Dendritic cell treated with granulocyte-macrophage colony-stimulating factor and Interleukin-4, amounts not matched to agents 40 ng/mL and 50 ng/mL, for 4 days (primary cell): ENCODE measurements at regions not wholly inside any gene's neighbourhood (a gene's known extent, or its start where the extent isn't known, plus 50 kb on each side); places are given as distances from the start of the nearest gene placed in this dataset.
"Not testable (repeated sequence)": the region's sequence is repeated elsewhere in the genome, so short reads cannot be mapped to it uniquely, and the experiment has no call there.

Experiments
- H3K27ac Mint-ChIP-seq: one replicate; pipeline ENCODE4 v1.8.0; 2022; ENCODE audit warnings: mild to moderate bottlenecking, mixed read lengths
- H3K27me3 Mint-ChIP-seq: one replicate; pipeline ENCODE4 v1.8.0; 2022; ENCODE audit warnings: mild to moderate bottlenecking, mixed read lengths
- H3K36me3 Mint-ChIP-seq: one replicate; pipeline ENCODE4 v1.8.0; 2022; ENCODE audit warnings: low read depth, mixed read lengths
- H3K4me1 Mint-ChIP-seq: one replicate; pipeline ENCODE4 v1.8.0; 2022; ENCODE audit warnings: low read depth, mixed read lengths
- H3K4me3 Mint-ChIP-seq: one replicate; pipeline ENCODE4 v1.8.0; 2022; ENCODE audit warnings: mild to moderate bottlenecking, moderate library complexity, mixed read lengths
- H3K9me3 Mint-ChIP-seq: one replicate; pipeline ENCODE4 v1.8.0; 2022; ENCODE audit warnings: mixed read lengths
- intact Hi-C: fragments of 100-400 bp; cut with micrococcal nuclease; formaldehyde crosslinking; loops from one replicate; pipeline ENCODE4 v1.15.0; 2022

DNA sequence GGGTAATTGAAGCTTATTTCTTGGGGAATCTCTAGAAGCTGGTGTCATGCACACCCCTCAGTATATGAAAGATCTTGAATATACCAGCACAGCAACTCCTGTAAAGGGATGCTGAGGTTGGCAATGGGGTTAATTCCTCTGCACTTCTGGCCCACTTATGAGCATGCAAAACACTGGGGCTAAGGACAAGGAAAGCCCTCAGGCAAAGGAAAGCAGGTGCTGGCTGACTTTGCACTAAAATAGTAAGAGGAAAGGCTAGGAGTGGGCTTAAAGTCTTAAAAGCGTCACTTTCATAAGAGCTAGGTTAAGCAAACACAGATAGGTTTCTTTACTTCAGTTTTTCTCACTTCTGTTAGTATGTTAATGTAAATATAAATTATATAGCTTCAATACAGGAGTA, 572.6 kb upstream of the LUZP2 start:
- Mint-ChIP-seq H3K4me1 (no peaks in the 10 kb centered on the region), H3K27ac (no peak overlapping the region), H3K36me3 (no peaks in the 10 kb centered on the region), H3K4me3 (no peak overlapping the region), H3K9me3 (peaks cover 17% of the 10 kb centered on the region), H3K27me3 (no peaks in the 10 kb centered on the region)
- intact Hi-C loops: no loop called here

DNA sequence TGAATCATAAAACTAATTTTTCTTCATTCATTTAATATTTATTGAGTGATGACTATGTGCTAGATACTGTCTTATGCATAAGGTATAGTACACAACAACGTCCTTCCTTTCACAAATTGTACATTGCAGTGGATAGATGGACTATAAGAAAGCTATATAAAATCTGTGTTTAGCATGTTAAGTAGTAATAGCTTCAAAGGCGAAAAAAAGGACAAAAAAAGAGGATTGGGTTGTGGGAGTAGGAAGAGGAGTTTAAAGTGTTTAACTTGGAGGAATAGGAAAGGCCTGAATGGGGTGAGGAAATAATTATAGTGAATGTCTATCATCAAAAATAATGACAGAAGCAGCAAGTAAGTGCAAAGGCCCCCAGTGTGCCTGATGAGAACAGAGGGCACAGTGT, 565.4 kb upstream of the LUZP2 start:
- Mint-ChIP-seq H3K9me3 (peaks cover 12% of the 10 kb centered on the region), H3K36me3 (no peaks in the 10 kb centered on the region), H3K27me3 (no peaks in the 10 kb centered on the region), H3K27ac (no peak overlapping the region), H3K4me3 (no peak overlapping the region), H3K4me1 (no peaks in the 10 kb centered on the region)
- intact Hi-C loops: no loop called here

DNA sequence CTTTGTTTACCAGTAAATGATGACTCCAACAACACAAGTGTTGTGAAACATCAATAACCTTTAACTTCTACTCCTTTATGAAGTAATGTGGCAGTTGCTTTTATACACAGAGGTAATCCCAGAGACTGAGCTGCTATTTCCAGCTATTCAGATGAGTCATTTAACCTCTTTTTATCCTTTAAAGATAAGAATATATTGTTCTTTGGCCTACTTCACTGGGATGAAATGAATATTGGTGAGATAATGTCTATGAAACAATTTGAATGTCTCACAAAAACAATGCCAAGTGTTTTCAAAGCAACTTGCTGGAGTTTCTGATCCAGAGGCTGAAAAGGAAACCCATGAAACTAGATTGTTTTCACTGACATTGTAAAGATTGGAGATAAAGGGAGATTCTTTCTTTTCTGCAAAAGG, 564.4 kb upstream of the LUZP2 start:
- peaks cover 15% of the 10 kb centered on the region for H3K9me3 Mint-ChIP-seq
- H3K27me3 Mint-ChIP-seq: no peaks in the 10 kb centered on the region
- no peak overlapping the region for H3K27ac Mint-ChIP-seq
- no peaks in the 10 kb centered on the region for H3K36me3 Mint-ChIP-seq
- no peak overlapping the region for H3K4me3 Mint-ChIP-seq
- H3K4me1 Mint-ChIP-seq: no peaks in the 10 kb centered on the region
- intact Hi-C loops: no loop called here

DNA sequence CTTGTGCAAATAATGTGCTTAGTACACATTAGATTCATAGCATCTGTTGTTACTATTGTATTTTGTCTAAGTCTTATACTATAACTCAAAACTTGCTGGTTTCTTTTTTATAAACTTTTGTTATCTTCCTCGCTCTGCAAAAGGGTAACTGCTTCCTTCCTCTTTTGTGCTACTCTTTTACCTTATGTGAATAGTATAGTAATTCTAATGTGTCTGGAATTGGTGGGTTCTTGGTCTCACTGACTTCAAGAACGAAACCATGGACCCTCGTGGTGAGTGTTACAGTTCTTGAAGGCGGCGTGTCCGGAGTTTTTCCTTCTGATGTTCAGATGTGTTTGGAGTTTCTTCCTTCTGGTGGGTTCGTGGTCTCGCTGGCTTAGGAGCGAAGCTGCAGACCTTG, 563.1 kb upstream of the LUZP2 start:
- Mint-ChIP-seq H3K27me3 (no peaks in the 10 kb centered on the region), H3K27ac (no peak overlapping the region), H3K9me3 (peaks cover 15% of the 10 kb centered on the region), H3K36me3 (no peaks in the 10 kb centered on the region), H3K4me3 (no peak overlapping the region), H3K4me1 (no peaks in the 10 kb centered on the region)
- intact Hi-C loops: no loop called here

DNA sequence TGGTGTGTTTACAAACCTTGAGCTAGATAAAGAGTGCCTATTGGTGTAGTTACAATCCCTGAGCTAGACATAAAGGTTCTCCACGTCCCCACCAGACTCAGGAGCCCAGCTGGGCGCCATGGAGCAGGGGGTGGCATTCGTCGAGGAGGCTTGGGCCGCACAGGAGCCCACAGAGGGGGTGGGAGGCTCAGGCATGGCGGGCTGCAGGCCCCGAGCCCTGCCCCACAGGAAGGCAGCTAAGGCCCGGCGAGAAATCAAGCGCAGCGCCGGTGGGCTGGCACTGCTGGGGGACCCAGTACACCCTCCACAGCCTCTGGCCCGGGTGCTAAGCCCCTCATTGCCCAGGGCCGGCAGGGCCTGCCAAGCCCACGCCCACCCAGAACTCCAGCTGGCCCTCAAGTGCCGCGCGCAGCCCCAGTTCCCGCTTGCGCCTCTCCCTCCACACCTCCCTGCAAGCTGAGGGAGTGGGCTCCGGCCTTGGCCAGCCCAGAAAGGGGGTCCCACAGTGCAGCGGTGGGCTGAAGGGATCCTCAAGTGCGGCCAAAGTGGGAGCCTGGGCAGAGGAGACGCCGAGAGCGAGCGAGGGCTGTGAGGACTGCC, 562.1 kb upstream of the LUZP2 start:
- H3K9me3 Mint-ChIP-seq: peaks cover 24% of the 10 kb centered on the region
- intact Hi-C loops, H3K4me1 Mint-ChIP-seq, H3K27ac Mint-ChIP-seq, H3K27me3 Mint-ChIP-seq, H3K36me3 Mint-ChIP-seq, H3K4me3 Mint-ChIP-seq: not testable (repeated sequence)

DNA sequence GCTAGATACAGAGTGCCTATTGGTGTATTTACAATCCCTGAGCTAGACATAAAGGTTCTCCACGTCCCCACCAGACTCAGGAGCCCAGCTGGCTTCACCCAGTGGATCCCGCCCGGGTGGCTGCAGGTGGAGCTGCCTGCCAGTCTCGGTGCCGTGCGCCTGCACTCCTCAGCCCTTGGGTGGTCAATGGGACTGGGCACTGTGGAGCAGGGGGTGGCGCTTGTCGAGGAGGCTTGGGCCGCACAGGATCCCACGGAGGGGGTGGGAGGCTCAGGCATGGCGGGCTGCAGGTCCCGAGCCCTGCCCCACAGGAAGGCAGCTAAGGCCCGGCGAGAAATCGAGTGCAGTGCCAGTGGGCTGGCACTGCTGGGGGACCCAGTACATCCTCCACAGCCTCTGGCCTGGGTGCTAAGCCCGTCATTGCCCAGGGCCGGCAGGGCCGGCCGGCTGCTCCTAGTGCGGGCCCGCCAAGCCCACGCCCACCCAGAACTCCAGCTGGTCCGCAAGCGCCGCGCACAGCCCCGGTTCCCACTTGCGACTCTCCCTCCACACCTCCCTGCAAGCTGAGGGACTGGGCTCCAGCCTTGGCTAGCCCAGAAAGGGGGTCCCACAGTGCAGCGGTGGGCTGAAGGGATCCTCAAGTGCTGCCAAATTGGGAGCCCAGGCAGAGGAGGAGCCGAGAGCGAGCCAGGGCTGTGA, 554.6 kb upstream of the LUZP2 start:
- H3K27me3 Mint-ChIP-seq, H3K4me3 Mint-ChIP-seq, intact Hi-C loops, H3K36me3 Mint-ChIP-seq, H3K4me1 Mint-ChIP-seq, H3K27ac Mint-ChIP-seq: not testable (repeated sequence)
- peaks cover 36% of the 10 kb centered on the region for H3K9me3 Mint-ChIP-seq

DNA sequence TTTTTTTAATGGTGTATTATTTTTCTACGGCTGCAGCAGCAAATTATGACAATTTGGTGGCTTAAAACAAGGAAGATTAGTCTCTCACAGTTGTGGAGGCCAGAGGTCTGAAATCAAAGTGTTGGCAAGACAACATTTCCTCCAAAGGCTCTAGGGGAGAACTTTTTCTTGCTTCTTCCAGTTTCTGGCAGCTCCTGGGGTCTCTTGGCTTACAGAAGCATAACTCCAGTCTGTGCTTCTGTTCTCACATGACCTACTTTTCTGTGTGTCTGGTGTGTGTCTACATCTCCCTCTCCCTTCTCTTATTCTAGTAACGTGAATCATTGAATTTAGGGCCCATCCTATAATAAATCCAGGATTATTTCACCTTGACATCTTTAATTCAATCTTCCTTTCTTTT, 551.9 kb upstream of the LUZP2 start:
- no peak overlapping the region for H3K27ac Mint-ChIP-seq
- peaks cover 26% of the 10 kb centered on the region for H3K9me3 Mint-ChIP-seq
- no peaks in the 10 kb centered on the region for H3K4me1 Mint-ChIP-seq
- intact Hi-C loops: no loop called here
- no peaks in the 10 kb centered on the region for H3K27me3 Mint-ChIP-seq
- H3K36me3 Mint-ChIP-seq: no peaks in the 10 kb centered on the region
- no peak overlapping the region for H3K4me3 Mint-ChIP-seq

DNA sequence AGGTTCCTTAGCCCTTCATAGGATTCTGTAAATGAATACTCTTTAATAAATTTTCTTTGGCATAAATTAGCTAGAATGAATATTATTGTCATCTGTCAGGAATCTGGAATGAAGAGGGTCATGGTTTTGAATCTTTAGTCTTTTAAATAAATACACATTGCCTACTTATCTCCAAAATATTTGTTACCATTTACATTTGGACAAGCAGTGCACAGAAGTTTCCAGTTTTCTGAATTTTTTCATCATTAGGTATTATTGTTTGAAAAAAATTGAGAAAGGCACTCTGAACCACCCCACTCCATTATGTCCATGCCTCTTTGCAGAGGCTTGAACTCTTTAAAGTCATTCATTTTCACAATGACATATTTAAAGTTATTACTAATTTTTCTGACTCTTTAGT, 549.0 kb upstream of the LUZP2 start:
- Mint-ChIP-seq H3K4me1 (no peaks in the 10 kb centered on the region), H3K27ac (no peak overlapping the region), H3K9me3 (no peaks in the 10 kb centered on the region), H3K36me3 (no peaks in the 10 kb centered on the region), H3K27me3 (no peaks in the 10 kb centered on the region), H3K4me3 (no peak overlapping the region)
- intact Hi-C loops: no loop called here

DNA sequence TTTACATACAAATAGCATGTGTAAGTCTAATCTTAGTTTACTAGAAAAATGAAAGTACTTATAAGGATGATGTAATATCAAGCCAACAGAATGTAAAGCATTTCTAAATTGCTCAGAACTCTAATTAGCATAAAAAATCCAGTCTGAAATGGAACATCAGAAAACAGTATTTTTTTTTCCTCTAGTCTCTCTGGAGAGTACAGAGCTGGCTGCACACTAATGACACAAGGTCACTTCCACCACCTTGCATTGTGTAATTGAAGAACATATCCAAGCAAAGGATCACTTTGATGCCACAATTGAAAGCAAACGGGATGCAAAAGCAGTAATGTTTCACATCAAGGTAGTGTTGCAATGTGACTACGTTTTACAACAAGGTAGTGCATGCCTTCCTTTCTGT, 548.0 kb upstream of the LUZP2 start:
- no peaks in the 10 kb centered on the region for H3K27me3 Mint-ChIP-seq
- H3K36me3 Mint-ChIP-seq: no peaks in the 10 kb centered on the region
- H3K27ac Mint-ChIP-seq: no peak overlapping the region
- intact Hi-C loops: no loop called here
- no peaks in the 10 kb centered on the region for H3K4me1 Mint-ChIP-seq
- H3K9me3 Mint-ChIP-seq: no peaks in the 10 kb centered on the region
- no peak overlapping the region for H3K4me3 Mint-ChIP-seq

DNA sequence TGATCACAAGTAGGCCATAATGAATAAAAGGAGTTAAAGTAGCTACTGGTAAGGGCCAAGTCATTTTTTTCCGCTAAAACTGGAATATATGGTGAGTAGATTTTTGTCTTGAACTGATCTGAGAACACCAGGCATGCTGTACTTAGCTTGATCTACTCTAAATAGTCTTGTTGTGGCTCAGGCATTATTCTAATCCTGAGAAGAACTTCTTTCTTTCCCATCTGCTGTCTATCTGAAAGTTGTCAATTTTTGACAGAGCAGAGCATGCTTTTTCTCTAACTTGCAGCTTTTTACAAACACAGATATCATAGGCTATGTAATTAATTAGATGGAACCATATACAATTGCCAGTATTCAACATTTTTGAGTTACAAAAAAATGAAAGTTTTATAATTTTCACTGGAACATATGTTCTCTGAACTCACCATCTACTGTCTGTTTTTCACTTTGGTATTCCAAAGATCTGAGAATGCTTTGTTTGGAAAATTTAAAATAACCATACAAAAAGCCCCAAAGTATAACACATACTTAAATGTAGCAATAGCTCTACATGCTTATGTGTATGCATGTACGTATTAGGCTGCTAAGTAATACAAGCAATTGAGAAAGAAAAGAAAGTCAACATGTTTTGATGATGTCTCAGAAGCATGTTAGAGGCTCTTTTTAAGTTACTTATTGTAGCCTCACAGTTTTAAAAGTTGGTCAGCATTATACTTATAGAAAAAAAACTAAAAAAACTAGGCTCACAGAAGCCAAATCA, 542.7 kb upstream of the LUZP2 start:
- Mint-ChIP-seq H3K27ac (no peak overlapping the region), H3K4me1 (no peaks in the 10 kb centered on the region), H3K4me3 (no peak overlapping the region), H3K27me3 (no peaks in the 10 kb centered on the region), H3K9me3 (no peaks in the 10 kb centered on the region), H3K36me3 (no peaks in the 10 kb centered on the region)
- intact Hi-C loops: no loop called here

DNA sequence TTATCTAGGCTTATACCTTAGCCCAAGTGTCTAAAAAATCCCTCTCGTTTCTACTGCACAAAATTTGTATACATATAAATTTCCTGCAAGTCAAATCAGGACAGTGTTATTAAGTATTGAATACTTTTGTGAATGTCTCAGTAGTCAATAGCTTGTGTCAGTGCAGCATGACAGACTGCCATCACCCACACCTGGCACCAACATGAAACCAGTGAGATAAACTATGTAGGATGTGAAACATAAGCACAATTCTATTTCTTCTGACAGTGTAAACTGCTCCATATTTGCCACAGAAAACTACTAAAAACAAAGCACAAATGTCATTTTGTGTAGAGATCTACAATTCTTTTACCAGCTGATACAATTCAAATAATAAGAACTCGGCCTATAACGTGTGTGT, 542.1 kb upstream of the LUZP2 start:
- Mint-ChIP-seq H3K27ac (no peak overlapping the region), H3K9me3 (no peaks in the 10 kb centered on the region), H3K27me3 (no peaks in the 10 kb centered on the region), H3K4me1 (no peaks in the 10 kb centered on the region), H3K4me3 (no peak overlapping the region), H3K36me3 (no peaks in the 10 kb centered on the region)
- intact Hi-C loops: no loop called here

DNA sequence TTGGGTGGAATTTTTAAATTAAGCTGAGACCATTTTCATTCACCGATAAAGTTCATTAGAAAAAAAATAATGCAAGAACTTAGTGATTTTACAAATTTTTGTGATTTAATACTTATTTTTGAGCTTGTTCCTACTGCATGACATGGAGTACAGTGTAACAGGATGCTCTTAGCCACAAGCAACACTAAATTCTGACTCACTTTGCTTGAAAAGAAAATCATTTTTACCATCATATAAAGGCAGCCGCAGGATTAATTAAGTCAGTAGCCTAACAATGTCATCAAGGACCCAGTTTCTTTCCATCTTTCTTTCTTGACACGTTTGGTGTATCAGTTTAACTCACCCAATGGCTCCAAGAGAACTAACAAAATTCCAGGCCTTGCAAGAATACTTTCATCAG, 540.3 kb upstream of the LUZP2 start:
- no peaks in the 10 kb centered on the region for H3K36me3 Mint-ChIP-seq
- no peaks in the 10 kb centered on the region for H3K27me3 Mint-ChIP-seq
- intact Hi-C loops: no loop called here
- H3K9me3 Mint-ChIP-seq: no peaks in the 10 kb centered on the region
- no peak overlapping the region for H3K27ac Mint-ChIP-seq
- no peak overlapping the region for H3K4me3 Mint-ChIP-seq
- no peaks in the 10 kb centered on the region for H3K4me1 Mint-ChIP-seq

DNA sequence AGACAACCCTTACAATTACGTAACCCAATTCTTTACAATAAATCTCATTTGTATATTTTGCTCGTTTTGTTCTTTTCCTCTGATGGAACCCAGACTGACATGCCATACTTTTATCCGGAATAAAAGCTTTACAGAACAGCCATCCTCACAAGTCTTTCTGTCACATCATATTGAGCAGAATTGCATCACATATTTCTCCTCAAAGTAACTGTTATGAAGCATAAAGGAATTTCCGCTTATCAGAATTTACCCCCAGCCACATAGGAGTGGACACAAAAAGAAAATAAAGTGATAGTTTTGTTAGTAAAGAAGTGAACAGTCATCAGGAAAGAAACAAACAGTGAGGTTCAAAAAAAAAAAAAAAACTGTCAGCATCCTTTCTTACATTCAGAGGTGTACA, 539.5 kb upstream of the LUZP2 start:
- Mint-ChIP-seq H3K9me3 (peaks cover 5% of the 10 kb centered on the region), H3K27ac (no peak overlapping the region), H3K27me3 (no peaks in the 10 kb centered on the region), H3K4me1 (no peaks in the 10 kb centered on the region), H3K4me3 (no peak overlapping the region), H3K36me3 (no peaks in the 10 kb centered on the region)
- intact Hi-C loops: no loop called here

DNA sequence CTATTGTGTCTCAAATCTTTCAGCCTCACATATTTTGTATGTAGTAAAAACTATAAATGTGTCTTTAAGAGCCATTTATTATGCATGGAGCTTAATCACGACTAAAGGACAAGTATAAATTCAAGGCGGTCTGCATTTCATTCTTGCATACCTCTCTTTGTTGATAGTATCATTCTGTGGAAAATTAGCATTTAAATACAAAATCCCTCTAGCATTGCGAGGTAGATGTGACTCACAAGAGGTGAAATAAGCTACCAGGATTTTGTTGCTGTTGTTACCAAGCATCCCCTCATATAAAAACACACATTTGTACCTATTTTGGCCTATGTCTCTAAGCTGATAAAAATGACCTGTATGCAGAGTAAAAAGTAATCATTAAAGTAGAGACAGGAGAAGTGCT, 537.4 kb upstream of the LUZP2 start:
- Mint-ChIP-seq H3K4me1 (no peaks in the 10 kb centered on the region), H3K36me3 (no peaks in the 10 kb centered on the region), H3K4me3 (no peak overlapping the region), H3K27me3 (no peaks in the 10 kb centered on the region), H3K9me3 (peaks cover 13% of the 10 kb centered on the region), H3K27ac (no peak overlapping the region)
- intact Hi-C loops: no loop called here
